ENCODE measurements at regions not wholly inside any gene's neighbourhood (a gene's known extent, or its start where the extent isn't known, plus 50 kb on each side); places are given as distances from the start of the nearest gene placed in this dataset.

- no peak overlapping the region for H3K4me3 Mint-ChIP-seq
- H3K4me1 Mint-ChIP-seq = no peaks in the 10 kb centered on the region
- no peak overlapping the region for H3K27ac Mint-ChIP-seq
- TF ChIP-seq EZH2 (IDR thresholded peaks at IDR 0.05; ENCODE audit: borderline replicate concordance, insufficient read depth, low read depth, low read length, poor library complexity, severe bottlenecking) (no peak), CTCF (IDR thresholded peaks at IDR 0.05) (no peak)
- no CpG with 5 or more reads among the region's 1 CpG for WGBS (ENCODE audit: insufficient coverage)
- DNase-seq = no peak
- intact Hi-C loops (cut with micrococcal nuclease) = no loop called here
- H3K9ac ChIP-seq (ENCODE audit: low read length) = no peak overlapping the region
- no peaks in the 10 kb centered on the region for H3K27me3 ChIP-seq (replicated peaks in 1 of 4; ENCODE audit: control extremely low read depth in 1 of 4, control insufficient read depth in 3 of 4, insufficient read depth in 4 of 4, low read length in 3 of 4)
- H3K27me3 Mint-ChIP-seq = no peaks in the 10 kb centered on the region
- ChIA-PET CTCF (no interaction called here), POLR2A (no interaction called here)
- H3K79me2 ChIP-seq (ENCODE audit: control insufficient read depth, insufficient read depth, low read length) = no peaks in the 10 kb centered on the region
- no peak overlapping the region for H3K27ac ChIP-seq (ENCODE audit: low read length in 2 of 2)
- H3K9me3 Mint-ChIP-seq (ENCODE audit: insufficient read depth) = no peaks in the 10 kb centered on the region
- H3K36me3 ChIP-seq (replicated peaks in 1 of 2; ENCODE audit: control extremely low read depth in 1 of 2, control insufficient read depth in 1 of 2, extremely low read depth in 1 of 2, insufficient read depth in 2 of 2, low read length in 1 of 2) = no peaks in the 10 kb centered on the region
- H4K20me1 ChIP-seq (ENCODE audit: control insufficient read depth, insufficient read depth, low read length, poor library complexity, severe bottlenecking) = no peaks in the 10 kb centered on the region
- no peak overlapping the region for H2AFZ ChIP-seq (ENCODE audit: insufficient read depth, low read depth, low read length, poor library complexity, severe bottlenecking)
- H3K9me3 ChIP-seq (ENCODE audit: control extremely low read depth in 1 of 3, control insufficient read depth in 2 of 3, insufficient read depth in 1 of 3, low read length in 2 of 3) = no peaks in the 10 kb centered on the region
- no peak overlapping the region for H3K4me3 ChIP-seq (ENCODE audit: control extremely low read depth in 1 of 5, extremely low read depth in 1 of 5, insufficient read depth in 1 of 5, low read depth in 2 of 5, low read length in 4 of 5)
- no peaks in the 10 kb centered on the region for H3K4me1 ChIP-seq (ENCODE audit: control insufficient read depth in 2 of 2, insufficient read depth in 2 of 2, low read length in 2 of 2)
- no peak overlapping the region for H3K4me2 ChIP-seq (replicated peaks; ENCODE audit: low read depth, low read length, poor library complexity, severe bottlenecking)
- no peak for ATAC-seq (ENCODE audit: low read depth)
Observed at GRCh38 chr21:28655471-28655870, 337.2 kb downstream of the LTN1 start.

- Histone ChIP-seq H3K27ac (ENCODE audit: low read length in 2 of 2) (no peak overlapping the region), H3K9me3 (ENCODE audit: control extremely low read depth in 1 of 3, control insufficient read depth in 2 of 3, insufficient read depth in 1 of 3, low read length in 2 of 3) (no peaks in the 10 kb centered on the region), H3K9ac (ENCODE audit: low read length) (no peak overlapping the region), H3K36me3 (replicated peaks in 1 of 2; ENCODE audit: control extremely low read depth in 1 of 2, control insufficient read depth in 1 of 2, extremely low read depth in 1 of 2, insufficient read depth in 2 of 2, low read length in 1 of 2) (no peaks in the 10 kb centered on the region), H3K4me1 (ENCODE audit: control insufficient read depth in 2 of 2, insufficient read depth in 2 of 2, low read length in 2 of 2) (no peaks in the 10 kb centered on the region), H3K4me3 (ENCODE audit: control extremely low read depth in 1 of 5, extremely low read depth in 1 of 5, insufficient read depth in 1 of 5, low read depth in 2 of 5, low read length in 4 of 5) (no peak overlapping the region), H3K27me3 (replicated peaks in 1 of 4; ENCODE audit: control extremely low read depth in 1 of 4, control insufficient read depth in 3 of 4, insufficient read depth in 4 of 4, low read length in 3 of 4) (no peaks in the 10 kb centered on the region), H3K4me2 (replicated peaks; ENCODE audit: low read depth, low read length, poor library complexity, severe bottlenecking) (no peak overlapping the region), H3K79me2 (ENCODE audit: control insufficient read depth, insufficient read depth, low read length) (no peaks in the 10 kb centered on the region), H4K20me1 (ENCODE audit: control insufficient read depth, insufficient read depth, low read length, poor library complexity, severe bottlenecking) (no peaks in the 10 kb centered on the region), H2AFZ (ENCODE audit: insufficient read depth, low read depth, low read length, poor library complexity, severe bottlenecking) (no peak overlapping the region)
- WGBS (ENCODE audit: insufficient coverage) = 100% methylated on average over 2 of the region's 3 CpGs
- Mint-ChIP-seq H3K4me1 (no peaks in the 10 kb centered on the region), H3K27ac (no peak overlapping the region), H3K27me3 (no peaks in the 10 kb centered on the region), H3K9me3 (ENCODE audit: insufficient read depth) (no peaks in the 10 kb centered on the region), H3K4me3 (no peak overlapping the region)
- ATAC-seq (ENCODE audit: low read depth) (no peak), DNase-seq (no peak)
- ChIA-PET POLR2A (no interaction called here), CTCF (no interaction called here)
- intact Hi-C loops (cut with micrococcal nuclease) = no loop called here
- TF ChIP-seq EZH2 (IDR thresholded peaks at IDR 0.05; ENCODE audit: borderline replicate concordance, insufficient read depth, low read depth, low read length, poor library complexity, severe bottlenecking) = no peak
- TF ChIP-seq CTCF (IDR thresholded peaks at IDR 0.05) = no peak
Observed at GRCh38 chr21:28654406-28654805, 338.3 kb downstream of the LTN1 start.
